Naive thymus-derived CD4-positive, alpha-beta T cell (primary cell): ENCODE measurements at regions not wholly inside any gene's neighbourhood (a gene's known extent, or its start where the extent isn't known, plus 50 kb on each side); places are given as distances from the start of the nearest gene placed in this dataset.

Source experiments
- ATAC-seq: fragments of 150-1000 bp; cut with Tn5 transposase; 2 replicates; pipeline ENCODE4 v1.10.0; 2021; ENCODE audit warnings: mild to moderate bottlenecking, moderate library complexity
- CTCF ChIA-PET: fragments of 350-600 bp; sonication (Branson Sonifier 250); formaldehyde crosslinking; loops from one replicate; lab custom pipeline; 2021; ENCODE audit warnings: antibody characterized with exemption; lab: Charles Lee
- POLR2A ChIA-PET: fragments of 350-600 bp; sonication (Branson Sonifier 250); formaldehyde crosslinking; loops from one replicate; lab custom pipeline; 2021; ENCODE audit warnings: antibody characterized with exemption, inconsistent platforms; lab: Charles Lee
- DNase-seq, 9 donors: peaks; one replicate each; pipeline versions ENCODE4 v3.0.0 to v3.0.0-alpha.2; 2020 to 2022; ENCODE audit warnings: mixed read lengths in 1 of 9
- H3K27ac ChIP-seq: one replicate; pipeline ENCODE4 v1.7.0; 2013; ENCODE audit warnings: mild to moderate bottlenecking, low read depth, low read length, moderate library complexity
- H3K27me3 ChIP-seq, 2 donors: one replicate each; pipeline ENCODE4 v1.7.0; 2013; ENCODE audit warnings: low read length in 2 of 2, mild to moderate bottlenecking in 2 of 2, moderate library complexity in 2 of 2; ENCODE audit not compliant: control insufficient read depth in 2 of 2, insufficient read depth in 2 of 2
- H3K36me3 ChIP-seq, 3 experiments: 1 replicate in 2 of 3; 2 replicates in 1 of 3; pipeline ENCODE4 v1.7.0; 2013; ENCODE audit warnings: low read length in 3 of 3, mild to moderate bottlenecking in 3 of 3, moderate library complexity in 1 of 3; ENCODE audit not compliant: insufficient read depth in 3 of 3, control insufficient read depth in 2 of 3
- H3K4me1 ChIP-seq, 2 donors: one replicate each; pipeline ENCODE4 v1.7.0; 2013; ENCODE audit warnings: low read length in 2 of 2, mild to moderate bottlenecking in 2 of 2, moderate library complexity in 1 of 2; ENCODE audit not compliant: control insufficient read depth in 2 of 2, insufficient read depth in 2 of 2
- H3K4me3 ChIP-seq: 2 replicates; pipeline ENCODE4 v1.7.0; 2013; ENCODE audit warnings: mild to moderate bottlenecking, low read length
- H3K9me3 ChIP-seq, 3 experiments: 1 replicate in 2 of 3; 2 replicates in 1 of 3; pipeline ENCODE4 v1.7.0; 2013; ENCODE audit warnings: low read length in 3 of 3; ENCODE audit not compliant: control insufficient read depth in 2 of 3
- H3K27ac Mint-ChIP-seq, 9 donors: one replicate each; pipeline ENCODE4 v1.8.0; 2020 to 2022; ENCODE audit warnings: mixed read lengths in 9 of 9, mild to moderate bottlenecking in 8 of 9, moderate library complexity in 5 of 9, inconsistent platforms in 2 of 9
- H3K27me3 Mint-ChIP-seq, 5 donors: one replicate each; pipeline ENCODE4 v1.8.0; 2021 to 2022; ENCODE audit warnings: mixed read lengths in 5 of 5, mild to moderate bottlenecking in 1 of 5
- H3K36me3 Mint-ChIP-seq, 5 donors: one replicate each; pipeline ENCODE4 v1.8.0; 2020 to 2022; ENCODE audit warnings: mixed read lengths in 5 of 5, mild to moderate bottlenecking in 3 of 5, inconsistent platforms in 1 of 5
- H3K4me1 Mint-ChIP-seq, 7 donors: one replicate each; pipeline ENCODE4 v1.8.0; 2020 to 2022; ENCODE audit warnings: mixed read lengths in 7 of 7, mild to moderate bottlenecking in 3 of 7, inconsistent platforms in 1 of 7
- H3K4me3 Mint-ChIP-seq, 10 donors: one replicate each; pipeline ENCODE4 v1.8.0; 2020 to 2022; ENCODE audit warnings: mild to moderate bottlenecking in 10 of 10, mixed read lengths in 10 of 10, moderate library complexity in 6 of 10, inconsistent platforms in 2 of 10
- H3K9me3 Mint-ChIP-seq, 11 donors: one replicate each; pipeline ENCODE4 v1.8.0; 2020 to 2022; ENCODE audit warnings: mixed read lengths in 11 of 11, mild to moderate bottlenecking in 4 of 11, inconsistent platforms in 1 of 11, moderate library complexity in 1 of 11
- intact Hi-C, 2 donors: fragments of 100-400 bp; cut with micrococcal nuclease; formaldehyde crosslinking; loops; one replicate each; pipeline ENCODE4 v1.15.1; 2023

GRCh38 chr13:63690672-63691071, 2275.0 kb upstream of the PCDH20 start:
- no peaks in the 10 kb centered on the region for H3K4me1 ChIP-seq
- ATAC-seq (no peak), DNase-seq (no peak)
- Mint-ChIP-seq H3K36me3 (no peaks in the 10 kb centered on the region), H3K4me1 (no peaks in the 10 kb centered on the region), H3K4me3 (no peak overlapping the region), H3K9me3 (peaks cover 0 to 25% (median 5%) of the 10 kb centered on the region in 11 donors), H3K27ac (no peak overlapping the region), H3K27me3 (no peaks in the 10 kb centered on the region)
- H3K27me3 ChIP-seq: no peaks in the 10 kb centered on the region
- ChIA-PET CTCF (no interaction called here), POLR2A (no interaction called here)
- H3K4me3 ChIP-seq: no peak overlapping the region
- no peak overlapping the region for H3K27ac ChIP-seq
- H3K36me3 ChIP-seq: no peaks in the 10 kb centered on the region
- no peaks in the 10 kb centered on the region for H3K9me3 ChIP-seq
- intact Hi-C loops: no loop called here

GRCh38 chr13:63684822-63685221, 2269.2 kb upstream of the PCDH20 start:
- Histone ChIP-seq H3K27me3 (no peaks in the 10 kb centered on the region), H3K4me3 (no peak overlapping the region), H3K36me3 (no peaks in the 10 kb centered on the region), H3K27ac (no peak overlapping the region), H3K9me3 (no peaks in the 10 kb centered on the region), H3K4me1 (no peaks in the 10 kb centered on the region)
- Mint-ChIP-seq H3K4me1 (peaks cover 0 to 2% (median 0%) of the 10 kb centered on the region in 7 donors), H3K27ac (no peak overlapping the region), H3K9me3 (peaks cover 3 to 21% (median 7%) of the 10 kb centered on the region in 11 donors), H3K27me3 (no peaks in the 10 kb centered on the region), H3K36me3 (no peaks in the 10 kb centered on the region), H3K4me3 (no peak overlapping the region)
- ATAC-seq (no peak), DNase-seq (no peak)
- intact Hi-C loops: no loop called here
- ChIA-PET POLR2A (no interaction called here), CTCF (no interaction called here)

- no peaks in the 10 kb centered on the region for H3K36me3 ChIP-seq
- H3K4me3 Mint-ChIP-seq: no peak overlapping the region
- peaks cover 0 to 2% (median 0%) of the 10 kb centered on the region in 7 donors for H3K4me1 Mint-ChIP-seq
- H3K27me3 Mint-ChIP-seq: no peaks in the 10 kb centered on the region
- peaks cover under 1 to 22% (median 4%) of the 10 kb centered on the region in 11 donors for H3K9me3 Mint-ChIP-seq
- no peak overlapping the region for H3K4me3 ChIP-seq
- ChIA-PET POLR2A (no interaction called here), CTCF (no interaction called here)
- ATAC-seq (no peak), DNase-seq (no peak)
- no peaks in the 10 kb centered on the region for H3K36me3 Mint-ChIP-seq
- H3K4me1 ChIP-seq: no peaks in the 10 kb centered on the region
- no peaks in the 10 kb centered on the region for H3K9me3 ChIP-seq
- no peaks in the 10 kb centered on the region for H3K27me3 ChIP-seq
- H3K27ac Mint-ChIP-seq: no peak overlapping the region
- intact Hi-C loops: no loop called here
- H3K27ac ChIP-seq: no peak overlapping the region
These were observed 2265.1 kb upstream of the PCDH20 start for GRCh38 chr13:63680704-63681103.

GRCh38 chr13:63671296-63671695, 2255.6 kb upstream of the PCDH20 start:
- Mint-ChIP-seq H3K4me3 (no peak overlapping the region), H3K27ac (no peak overlapping the region), H3K9me3 (peaks cover 0 to 7% (median 0%) of the 10 kb centered on the region in 11 donors), H3K27me3 (no peaks in the 10 kb centered on the region), H3K36me3 (no peaks in the 10 kb centered on the region), H3K4me1 (no peaks in the 10 kb centered on the region)
- Histone ChIP-seq H3K27ac (no peak overlapping the region), H3K9me3 (no peaks in the 10 kb centered on the region), H3K4me1 (no peaks in the 10 kb centered on the region), H3K36me3 (no peaks in the 10 kb centered on the region), H3K27me3 (no peaks in the 10 kb centered on the region), H3K4me3 (no peak overlapping the region)
- CTCF ChIA-PET: no interaction called here
- no peak for ATAC-seq
- intact Hi-C loops: no loop called here
- POLR2A ChIA-PET: no interaction called here
- no peak for DNase-seq

GRCh38 chr13:63651394-63651793, 2235.7 kb upstream of the PCDH20 start:
- ATAC-seq (no peak), DNase-seq (no peak)
- H3K4me1 Mint-ChIP-seq: no peaks in the 10 kb centered on the region
- H3K27ac Mint-ChIP-seq: no peak overlapping the region
- ChIA-PET CTCF (no interaction called here), POLR2A (no interaction called here)
- H3K4me3 ChIP-seq: no peak overlapping the region
- no peak overlapping the region for H3K4me3 Mint-ChIP-seq
- no peaks in the 10 kb centered on the region for H3K27me3 Mint-ChIP-seq
- intact Hi-C loops: no loop called here
- no peaks in the 10 kb centered on the region for H3K36me3 ChIP-seq
- no peaks in the 10 kb centered on the region for H3K4me1 ChIP-seq
- H3K27me3 ChIP-seq: no peaks in the 10 kb centered on the region
- H3K9me3 Mint-ChIP-seq: peaks cover 0 to 24% (median 7%) of the 10 kb centered on the region in 11 donors
- H3K36me3 Mint-ChIP-seq: no peaks in the 10 kb centered on the region
- no peaks in the 10 kb centered on the region for H3K9me3 ChIP-seq
- no peak overlapping the region for H3K27ac ChIP-seq

GRCh38 chr13:63643543-63643942, 2227.9 kb upstream of the PCDH20 start:
- DNase-seq: no peak
- Histone ChIP-seq H3K27ac (no peak overlapping the region), H3K4me1 (no peaks in the 10 kb centered on the region), H3K9me3 (no peaks in the 10 kb centered on the region), H3K27me3 (no peaks in the 10 kb centered on the region), H3K4me3 (no peak overlapping the region), H3K36me3 (no peaks in the 10 kb centered on the region)
- Mint-ChIP-seq H3K27me3 (no peaks in the 10 kb centered on the region), H3K27ac (no peak overlapping the region), H3K9me3 (peaks cover 0 to 5% (median 0%) of the 10 kb centered on the region in 11 donors), H3K4me1 (no peaks in the 10 kb centered on the region), H3K36me3 (no peaks in the 10 kb centered on the region), H3K4me3 (no peak overlapping the region)
- CTCF ChIA-PET: no interaction called here
- POLR2A ChIA-PET: no interaction called here
- intact Hi-C loops: no loop called here
- no peak for ATAC-seq

- H3K9me3 Mint-ChIP-seq: peaks cover 0 to 12% (median 0%) of the 10 kb centered on the region in 11 donors
- H3K27ac Mint-ChIP-seq: no peak overlapping the region
These were observed 2220.8 kb upstream of the PCDH20 start for GRCh38 chr13:63636316-63636993.

More at GRCh38 chr13:63636316-63636993, 2220.8 kb upstream of the PCDH20 start:
- DNase-seq (no peak), ATAC-seq (no peak)
- H3K4me3 ChIP-seq: no peak overlapping the region
- intact Hi-C loops: no loop called here
- H3K27ac ChIP-seq: no peak overlapping the region
- POLR2A ChIA-PET: no interaction called here
- CTCF ChIA-PET: no interaction called here
- Mint-ChIP-seq H3K36me3 (no peaks in the 10 kb centered on the region), H3K4me3 (peak overlapping the region in 9 of 10 donors; percentile 26 to 79 (median 46)), H3K27me3 (no peaks in the 10 kb centered on the region), H3K4me1 (peaks cover 0 to 5% (median 0%) of the 10 kb centered on the region in 7 donors)
- H3K4me1 ChIP-seq: no peaks in the 10 kb centered on the region
- H3K9me3 ChIP-seq: no peaks in the 10 kb centered on the region
- H3K36me3 ChIP-seq: no peaks in the 10 kb centered on the region
- no peaks in the 10 kb centered on the region for H3K27me3 ChIP-seq
